ENCODE measurements at regions not wholly inside any gene's neighbourhood (a gene's known extent, or its start where the extent isn't known, plus 50 kb on each side); places are given as distances from the start of the nearest gene placed in this dataset.
A peak's percentile ranks its signal among the peaks of the same experiment; 100 is the strongest.

DNA sequence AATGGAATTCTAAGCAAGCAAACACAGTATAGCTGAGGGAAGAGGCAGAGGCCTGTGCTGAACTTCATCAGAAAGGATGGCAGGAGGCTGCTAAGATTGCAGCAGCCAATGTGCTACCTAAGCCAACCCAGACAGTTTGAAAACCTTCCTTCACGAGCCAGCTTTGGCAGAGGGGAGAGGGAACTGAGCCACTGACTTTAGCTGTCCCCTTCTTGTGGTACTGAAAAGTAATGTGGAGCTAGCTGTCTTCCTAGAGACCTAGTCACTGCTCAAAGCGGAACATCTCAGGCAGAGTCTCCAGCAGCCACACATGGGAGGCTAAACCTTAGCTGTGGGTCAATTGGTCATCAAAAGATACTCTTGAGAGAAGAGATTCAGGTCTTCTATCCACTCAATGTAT, 419.0 kb downstream of the FBXO15 start:
- Histone ChIP-seq H3K79me2 (replicated peaks; ENCODE audit: insufficient read depth) (no peaks in the 10 kb centered on the region), H3K4me1 (ENCODE audit: insufficient read depth) (0 out of 2 replicates have a peak, but pooled peaks cover 5% of the 10 kb centered on the region), H3K27me3 (ENCODE audit: insufficient read depth) (no peaks in the 10 kb centered on the region), H3K4me3 (no peak overlapping the region), H3K4me2 (no peak overlapping the region), H3K27ac (ENCODE audit: low read depth) (no peak overlapping the region), H3K36me3 (ENCODE audit: insufficient read depth) (no peaks in the 10 kb centered on the region), H3F3A (replicated peaks; ENCODE audit: low read depth) (no peaks in the 10 kb centered on the region), H4K20me1 (replicated peaks; ENCODE audit: insufficient read depth) (no peaks in the 10 kb centered on the region), H3K9me2 (ENCODE audit: insufficient read depth) (no peaks in the 10 kb centered on the region), H2AFZ (no peak overlapping the region)
- no peak overlapping the region for H3K4me3 Mint-ChIP-seq
- TF ChIP-seq POLR2AphosphoS5 (IDR thresholded peaks at IDR 0.05; ENCODE audit: low read depth) (no peak), CREB1 (CRISPR knock-in tag; IDR thresholded peaks at IDR 0.05; ENCODE audit: low read depth) (no peak), CTCF (conservative IDR thresholded peaks at IDR 0.05; ENCODE audit: low read depth in 2 of 2) (no peak), REST (IDR thresholded peaks at IDR 0.05; ENCODE audit: unreplicated experiment) (peak; percentile 54), ZNF462 (CRISPR knock-in tag; IDR thresholded peaks at IDR 0.05) (no peak), NANOG (IDR thresholded peaks at IDR 0.05; ENCODE audit: borderline replicate concordance) (no peak)
- DNase-seq (ENCODE audit: low spot score) (no peak), ATAC-seq (no peak)
- H3K27me3 Mint-ChIP-seq (ENCODE audit: insufficient read depth, low read depth, poor library complexity): peaks cover 2% of the 10 kb centered on the region
- H3K9me3 Mint-ChIP-seq: peaks cover 13% of the 10 kb centered on the region; the same call in 2 of the 3 replicates
- H3K27ac Mint-ChIP-seq: no peak overlapping the region
- H3K36me3 Mint-ChIP-seq (ENCODE audit: low read depth): peaks cover 7% of the 10 kb centered on the region; the same call in 1 of the 3 replicates
- peaks cover 6% of the 10 kb centered on the region; the same call in 2 of the 3 replicates for H3K4me1 Mint-ChIP-seq

All from GM23338 (cell line).